ENCODE measurements at regions not wholly inside any gene's neighbourhood (a gene's known extent, or its start where the extent isn't known, plus 50 kb on each side); places are given as distances from the start of the nearest gene placed in this dataset.

- ATAC-seq (no peak), DNase-seq (ENCODE audit: low read depth in 1 of 2, low spot score in 1 of 2) (no peak), FAIRE-seq (no peak)
- Histone ChIP-seq H3K9me3 (no peaks in the 10 kb centered on the region), H3K4me1 (no peaks in the 10 kb centered on the region), H3K4me3 (no peak overlapping the region), H3K27ac (no peak overlapping the region), H3K4me2 (no peak overlapping the region)
- 11% methylated on average over 2 of the region's 2 CpGs for WGBS (ENCODE audit: missing lambda C conversion rate)
- POLR2A ChIA-PET: no interaction called here
- CTCF ChIA-PET: no interaction called here
- TF ChIP-seq ELK1 (IDR thresholded peaks at IDR 0.05; ENCODE audit: low read depth, low read length) (no peak), ZSCAN20 (CRISPR knock-in tag; IDR thresholded peaks at IDR 0.05) (no peak), ZC3H11A (IDR thresholded peaks at IDR 0.05) (no peak), EHF (CRISPR knock-in tag; IDR thresholded peaks at IDR 0.05) (no peak), HEYL (CRISPR knock-in tag; IDR thresholded peaks at IDR 0.05) (no peak), CTCF (IDR thresholded peaks at IDR 0.05) (no peak), HOXB5 (CRISPR knock-in tag; IDR thresholded peaks at IDR 0.05) (no peak), HES2 (IDR thresholded peaks at IDR 0.05) (no peak), USF2 (IDR thresholded peaks at IDR 0.05) (no peak), KDM5A (IDR thresholded peaks at IDR 0.05) (no peak), HOXA7 (CRISPR knock-in tag; IDR thresholded peaks at IDR 0.05) (no peak), ZFP36 (IDR thresholded peaks at IDR 0.05; ENCODE audit: borderline replicate concordance, partially characterized antibody) (no peak), NPAS2 (CRISPR knock-in tag; IDR thresholded peaks at IDR 0.05; ENCODE audit: borderline replicate concordance) (no peak), PHF8 (IDR thresholded peaks at IDR 0.05; ENCODE audit: borderline replicate concordance, low read depth) (no peak), GATA3 (IDR thresholded peaks at IDR 0.05; ENCODE audit: borderline replicate concordance) (no peak), FOXS1 (CRISPR knock-in tag; IDR thresholded peaks at IDR 0.05) (no peak), FOSB (CRISPR knock-in tag; IDR thresholded peaks at IDR 0.05) (no peak), POLR2A (IDR thresholded peaks at IDR 0.05; ENCODE audit: low read length) (no peak)
Measured at GRCh38 chr4:27251771-27252170, 391.1 kb downstream of the STIM2 start.

GRCh38 chr4:27267339-27267969 is 406.8 kb downstream of the STIM2 start:
- ATAC-seq: no peak
- no peak for DNase-seq (ENCODE audit: low read depth in 1 of 2, low spot score in 1 of 2)
- no peak overlapping the region for H3K4me2 ChIP-seq
- no peaks in the 10 kb centered on the region for H3K9me3 ChIP-seq
- ChIA-PET CTCF (no interaction called here), POLR2A (no interaction called here)
- no peaks in the 10 kb centered on the region for H3K4me1 ChIP-seq
- 0% methylated on average over 7 of the region's 7 CpGs for WGBS (ENCODE audit: missing lambda C conversion rate)
- TF ChIP-seq BCL3 (IDR thresholded peaks at IDR 0.05): no peak
- TF ChIP-seq FOSL2 (IDR thresholded peaks at IDR 0.05): no peak
- TF ChIP-seq FOSL2 (CRISPR knock-in tag; IDR thresholded peaks at IDR 0.05): no peak
- no peak for TF ChIP-seq HMGXB4 (CRISPR knock-in tag; IDR thresholded peaks at IDR 0.05; ENCODE audit: borderline replicate concordance)
- no peak for TF ChIP-seq HEYL (CRISPR knock-in tag; IDR thresholded peaks at IDR 0.05)
- TF ChIP-seq POLR2A (IDR thresholded peaks at IDR 0.05; ENCODE audit: low read length): no peak
- no peak for TF ChIP-seq CHD2 (IDR thresholded peaks at IDR 0.05; ENCODE audit: low read length, partially characterized antibody)
- no peak for TF ChIP-seq ZSCAN20 (CRISPR knock-in tag; IDR thresholded peaks at IDR 0.05)
- no peak for TF ChIP-seq SREBF2 (IDR thresholded peaks at IDR 0.05)
- TF ChIP-seq CEBPB (IDR thresholded peaks at IDR 0.05): no peak
- no peak for TF ChIP-seq EHMT2 (IDR thresholded peaks at IDR 0.05; ENCODE audit: low read depth)
- no peak for TF ChIP-seq CHD4 (IDR thresholded peaks at IDR 0.05; ENCODE audit: borderline replicate concordance)
- no peak for TF ChIP-seq SMC3 (IDR thresholded peaks at IDR 0.05)
- no peak overlapping the region for H3K27ac ChIP-seq
- FAIRE-seq: no peak
- no peak overlapping the region for H3K4me3 ChIP-seq
